ENCODE measurements at regions not wholly inside any gene's neighbourhood (a gene's known extent, or its start where the extent isn't known, plus 50 kb on each side); places are given as distances from the start of the nearest gene placed in this dataset.

- DNase-seq (ENCODE audit: low spot score) = no peak
Observed at GRCh38 chr22:19621373-19622060, 92.8 kb upstream of the SEPTIN5 start.

- no peak for DNase-seq (ENCODE audit: low spot score)
Observed at GRCh38 chr22:19622061-19622441, 92.3 kb upstream of the SEPTIN5 start.

- no peak for DNase-seq (ENCODE audit: low spot score)
Observed at GRCh38 chr22:19625331-19626041, 88.8 kb upstream of the SEPTIN5 start.

GRCh38 chr22:19626042-19626587 is 88.2 kb upstream of the SEPTIN5 start:
- no peak for DNase-seq (ENCODE audit: low spot score)

GRCh38 chr22:19626666-19627065 is 87.6 kb upstream of the SEPTIN5 start:
- DNase-seq (ENCODE audit: low spot score) = no peak

- DNase-seq (ENCODE audit: low spot score) = no peak
Observed at GRCh38 chr22:19628038-19628776, 86.1 kb upstream of the SEPTIN5 start.

- no peak for DNase-seq (ENCODE audit: low spot score)
Observed at GRCh38 chr22:19629331-19629719, 85.0 kb upstream of the SEPTIN5 start.

GRCh38 chr22:19629720-19630419 is 84.4 kb upstream of the SEPTIN5 start:
- peak; percentile 94 for DNase-seq (ENCODE audit: low spot score)

GRCh38 chr22:19630614-19631013 is 83.7 kb upstream of the SEPTIN5 start:
- no peak for DNase-seq (ENCODE audit: low spot score)

- DNase-seq (ENCODE audit: low spot score) = peak; percentile 74
Observed at GRCh38 chr22:19631899-19632667, 82.2 kb upstream of the SEPTIN5 start.

GRCh38 chr22:19632668-19633148 is 81.6 kb upstream of the SEPTIN5 start:
- no peak for DNase-seq (ENCODE audit: low spot score)

GRCh38 chr22:19634226-19634975 is 79.9 kb upstream of the SEPTIN5 start:
- DNase-seq (ENCODE audit: low spot score) = no peak

- no peak for DNase-seq (ENCODE audit: low spot score)
Observed at GRCh38 chr22:19635644-19636043, 78.7 kb upstream of the SEPTIN5 start.

GRCh38 chr22:19636696-19637407 is 77.5 kb upstream of the SEPTIN5 start:
- DNase-seq (ENCODE audit: low spot score) = no peak

- DNase-seq (ENCODE audit: low spot score) = no peak
Observed at GRCh38 chr22:19637408-19638281, 76.7 kb upstream of the SEPTIN5 start.

- no peak for DNase-seq (ENCODE audit: low spot score)
Observed at GRCh38 chr22:19638282-19639015, 75.9 kb upstream of the SEPTIN5 start.

- no peak for DNase-seq (ENCODE audit: low spot score)
Observed at GRCh38 chr22:19639610-19640135, 74.6 kb upstream of the SEPTIN5 start.

- no peak for DNase-seq (ENCODE audit: low spot score)
Observed at GRCh38 chr22:19640306-19640705, 74.0 kb upstream of the SEPTIN5 start.
